ENCODE measurements at regions not wholly inside any gene's neighbourhood (a gene's known extent, or its start where the extent isn't known, plus 50 kb on each side); places are given as distances from the start of the nearest gene placed in this dataset.

DNA sequence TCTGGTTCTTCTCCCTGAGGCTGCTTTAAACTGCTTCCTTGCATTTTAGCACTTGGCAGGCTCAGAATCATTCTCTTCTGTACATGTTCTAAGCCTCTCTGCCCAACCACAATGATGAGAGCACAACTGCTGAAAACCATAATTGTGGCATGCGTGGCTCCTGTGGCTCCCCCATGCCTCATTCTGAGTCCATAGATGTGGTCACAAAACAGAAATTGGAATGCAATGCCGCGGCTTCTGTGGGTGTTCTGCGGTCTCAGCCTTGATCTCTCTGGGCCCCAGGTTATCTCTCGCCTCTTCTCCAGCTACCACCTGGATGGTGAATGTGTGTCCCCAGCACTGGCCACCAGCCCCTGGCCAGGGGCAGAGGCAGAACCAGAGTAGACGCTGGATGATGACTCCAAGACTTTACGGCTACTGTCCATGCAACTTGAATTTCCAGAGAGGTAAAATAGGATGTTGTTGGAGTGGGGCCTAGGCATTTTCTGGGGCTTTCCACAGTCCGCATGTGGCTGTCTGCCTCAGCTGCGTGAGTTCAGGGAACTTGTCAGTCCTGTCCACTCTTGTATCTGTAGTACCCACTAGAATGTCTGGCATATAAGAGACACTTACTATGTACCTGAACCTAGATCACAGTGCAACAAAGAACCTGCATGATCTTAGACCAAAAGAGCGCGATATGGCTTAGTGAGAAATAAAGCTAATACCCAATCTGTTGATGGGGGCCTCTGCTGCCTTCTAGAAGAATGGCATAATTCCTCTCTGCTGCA, 52.4 kb upstream of the ADRB1 start:
- Histone ChIP-seq H3K4me2 (ENCODE audit: insufficient read depth, low read length) (no peak overlapping the region), H4K20me1 (replicated peaks; ENCODE audit: control insufficient read depth, extremely low read depth, insufficient read depth, low read length) (no peaks in the 10 kb centered on the region), H3K27me3 (ENCODE audit: control insufficient read depth in 2 of 2, insufficient read depth in 2 of 2, low read length in 2 of 2) (peaks cover 0 to 1% of the 10 kb centered on the region in 2 experiments), H3K9ac (replicated peaks; ENCODE audit: extremely low read depth, insufficient read depth, low read length) (no peak overlapping the region), H3K36me3 (ENCODE audit: control insufficient read depth in 2 of 2, extremely low read depth in 1 of 2, insufficient read depth in 2 of 2, low read length in 2 of 2) (no peaks in the 10 kb centered on the region), H3K9me3 (replicated peaks; ENCODE audit: control insufficient read depth, insufficient read depth, low read length) (no peaks in the 10 kb centered on the region), H3K27ac (ENCODE audit: insufficient read depth, low read depth, low read length) (no peak overlapping the region), H3K9me1 (replicated peaks; ENCODE audit: control insufficient read depth, extremely low read depth, insufficient read depth, low read length) (no peaks in the 10 kb centered on the region), H2AFZ (ENCODE audit: low read depth, low read length) (no peak overlapping the region), H3K4me1 (ENCODE audit: control insufficient read depth, extremely low read depth, insufficient read depth, low read length) (no peaks in the 10 kb centered on the region), H3K4me3 (replicated peaks in 1 of 3; ENCODE audit: insufficient read depth in 1 of 3, low read depth in 1 of 3, low read length in 3 of 3) (no peak overlapping the region), H3K79me2 (ENCODE audit: control insufficient read depth, insufficient read depth, low read length) (no peaks in the 10 kb centered on the region)
- FAIRE-seq (no peak), DNase-seq (ENCODE audit: low read depth, low spot score) (no peak)
- POLR2A ChIA-PET = no interaction called here
- CTCF ChIA-PET = no interaction called here
- BruUV-seq (replicated peaks) = no TSS peak
- TF ChIP-seq GATA2 (IDR thresholded peaks at IDR 0.05; ENCODE audit: insufficient read depth, insufficient read length, low read depth, low read length) (no peak), POLR2AphosphoS5 (IDR thresholded peaks at IDR 0.05; ENCODE audit: insufficient read depth, low read depth, low read length) (no peak)
- intact Hi-C loops (cut with micrococcal nuclease) = no loop called here
- dilution Hi-C loops (cut with MboI; ENCODE audit: extremely low pct_ligation_motif_present, low sequenced_read_pairs) = no loop called here

DNA sequence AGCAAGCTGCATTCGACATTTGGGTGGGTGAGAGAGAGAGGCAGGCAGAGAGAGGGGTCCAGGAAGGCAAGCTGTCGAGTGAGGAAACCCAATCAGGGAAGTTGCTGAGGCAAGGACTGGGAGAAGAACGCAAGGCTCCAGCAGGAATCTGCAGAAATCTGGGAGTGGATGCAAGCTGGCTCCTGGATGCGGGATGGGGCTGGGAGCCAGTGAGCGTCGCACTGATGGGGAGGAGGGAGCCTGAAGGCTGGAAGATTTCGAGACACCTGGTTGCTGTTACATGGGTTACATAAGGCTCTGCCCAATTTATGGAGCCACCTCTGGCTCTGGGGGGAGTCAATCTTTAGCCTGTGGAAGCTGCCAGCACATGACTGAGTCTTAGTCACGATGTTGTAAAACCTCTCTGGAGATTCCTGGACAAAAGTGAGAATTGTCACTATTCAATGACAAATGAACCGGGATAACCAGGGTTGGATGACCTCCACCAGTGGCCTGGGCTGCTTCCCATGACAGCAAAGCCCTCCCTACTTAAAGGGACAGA, 51.1 kb upstream of the ADRB1 start:
- TF ChIP-seq POLR2AphosphoS5 (IDR thresholded peaks at IDR 0.05; ENCODE audit: insufficient read depth, low read depth, low read length) (no peak), GATA2 (IDR thresholded peaks at IDR 0.05; ENCODE audit: insufficient read depth, insufficient read length, low read depth, low read length) (no peak)
- TF ChIP-seq, protein P1, sequence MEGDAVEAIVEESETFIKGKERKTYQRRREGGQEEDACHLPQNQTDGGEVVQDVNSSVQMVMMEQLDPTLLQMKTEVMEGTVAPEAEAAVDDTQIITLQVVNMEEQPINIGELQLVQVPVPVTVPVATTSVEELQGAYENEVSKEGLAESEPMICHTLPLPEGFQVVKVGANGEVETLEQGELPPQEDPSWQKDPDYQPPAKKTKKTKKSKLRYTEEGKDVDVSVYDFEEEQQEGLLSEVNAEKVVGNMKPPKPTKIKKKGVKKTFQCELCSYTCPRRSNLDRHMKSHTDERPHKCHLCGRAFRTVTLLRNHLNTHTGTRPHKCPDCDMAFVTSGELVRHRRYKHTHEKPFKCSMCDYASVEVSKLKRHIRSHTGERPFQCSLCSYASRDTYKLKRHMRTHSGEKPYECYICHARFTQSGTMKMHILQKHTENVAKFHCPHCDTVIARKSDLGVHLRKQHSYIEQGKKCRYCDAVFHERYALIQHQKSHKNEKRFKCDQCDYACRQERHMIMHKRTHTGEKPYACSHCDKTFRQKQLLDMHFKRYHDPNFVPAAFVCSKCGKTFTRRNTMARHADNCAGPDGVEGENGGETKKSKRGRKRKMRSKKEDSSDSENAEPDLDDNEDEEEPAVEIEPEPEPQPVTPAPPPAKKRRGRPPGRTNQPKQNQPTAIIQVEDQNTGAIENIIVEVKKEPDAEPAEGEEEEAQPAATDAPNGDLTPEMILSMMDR (IDR thresholded peaks at IDR 0.05; ENCODE audit: extremely low read depth in 1 of 2, insufficient read depth in 1 of 2, low read depth in 1 of 2, low read length in 2 of 2) = no peak
- Histone ChIP-seq H2AFZ (ENCODE audit: low read depth, low read length) (no peak overlapping the region), H3K9me3 (replicated peaks; ENCODE audit: control insufficient read depth, insufficient read depth, low read length) (no peaks in the 10 kb centered on the region), H3K9ac (replicated peaks; ENCODE audit: extremely low read depth, insufficient read depth, low read length) (no peak overlapping the region), H3K9me1 (replicated peaks; ENCODE audit: control insufficient read depth, extremely low read depth, insufficient read depth, low read length) (no peaks in the 10 kb centered on the region), H3K79me2 (ENCODE audit: control insufficient read depth, insufficient read depth, low read length) (no peaks in the 10 kb centered on the region), H3K4me1 (ENCODE audit: control insufficient read depth, extremely low read depth, insufficient read depth, low read length) (no peaks in the 10 kb centered on the region), H3K27me3 (ENCODE audit: control insufficient read depth in 2 of 2, insufficient read depth in 2 of 2, low read length in 2 of 2) (peaks cover 0 to 1% of the 10 kb centered on the region in 2 experiments), H3K4me3 (replicated peaks in 1 of 3; ENCODE audit: insufficient read depth in 1 of 3, low read depth in 1 of 3, low read length in 3 of 3) (no peak overlapping the region), H3K27ac (ENCODE audit: insufficient read depth, low read depth, low read length) (no peak overlapping the region), H4K20me1 (replicated peaks; ENCODE audit: control insufficient read depth, extremely low read depth, insufficient read depth, low read length) (no peaks in the 10 kb centered on the region), H3K36me3 (ENCODE audit: control insufficient read depth in 2 of 2, extremely low read depth in 1 of 2, insufficient read depth in 2 of 2, low read length in 2 of 2) (no peaks in the 10 kb centered on the region), H3K4me2 (ENCODE audit: insufficient read depth, low read length) (no peak overlapping the region)
- DNase-seq (ENCODE audit: low read depth, low spot score) = no peak
- FAIRE-seq = no peak
- BruUV-seq (replicated peaks) = no TSS peak
- intact Hi-C loops (cut with micrococcal nuclease) (no loop called here), dilution Hi-C loops (cut with MboI; ENCODE audit: extremely low pct_ligation_motif_present, low sequenced_read_pairs) (no loop called here)
- ChIA-PET POLR2A (no interaction called here), CTCF (no interaction called here)
